ENCODE measurements at regions not wholly inside any gene's neighbourhood (a gene's known extent, or its start where the extent isn't known, plus 50 kb on each side); places are given as distances from the start of the nearest gene placed in this dataset.

DNA sequence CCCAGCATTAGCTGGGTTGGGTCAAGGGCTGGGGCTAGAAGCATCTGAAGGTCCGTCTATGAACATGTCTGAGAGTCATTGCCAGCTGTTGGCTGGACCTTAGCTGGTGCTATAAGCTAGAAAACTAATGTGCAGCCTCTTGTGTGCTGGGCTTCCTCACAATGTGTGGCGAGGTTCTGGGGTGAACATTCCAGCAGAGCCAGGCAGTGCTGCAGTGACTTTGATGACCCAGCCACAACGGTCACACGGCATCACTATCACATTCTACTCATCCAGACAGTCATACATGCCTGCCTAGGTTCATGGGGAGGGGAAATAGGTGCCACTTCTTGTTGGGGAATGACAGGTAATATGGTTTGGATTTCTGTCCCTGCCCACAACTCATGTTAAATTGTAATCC is 260.5 kb downstream of the CYP26B1 start:
- no peak for DNase-seq

DNA sequence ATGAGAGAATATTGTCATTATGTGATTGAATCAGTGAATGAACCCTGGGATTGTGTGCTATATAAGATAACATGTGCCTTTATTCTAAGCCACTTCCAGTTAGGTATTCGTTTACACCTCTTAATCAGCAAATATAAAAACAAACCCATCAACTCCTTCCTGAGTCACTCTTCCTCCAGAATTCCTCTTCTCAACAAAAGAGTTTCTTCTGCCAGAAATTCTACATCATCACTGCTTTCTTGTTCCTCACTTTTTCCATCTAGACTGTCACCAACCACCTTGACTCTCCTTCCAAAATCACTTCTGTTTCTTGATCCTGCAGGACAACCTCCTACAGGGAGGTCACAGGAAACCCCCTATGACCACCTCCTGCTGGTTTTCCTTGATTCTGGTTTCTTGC is 261.4 kb downstream of the CYP26B1 start:
- DNase-seq = no peak

DNA sequence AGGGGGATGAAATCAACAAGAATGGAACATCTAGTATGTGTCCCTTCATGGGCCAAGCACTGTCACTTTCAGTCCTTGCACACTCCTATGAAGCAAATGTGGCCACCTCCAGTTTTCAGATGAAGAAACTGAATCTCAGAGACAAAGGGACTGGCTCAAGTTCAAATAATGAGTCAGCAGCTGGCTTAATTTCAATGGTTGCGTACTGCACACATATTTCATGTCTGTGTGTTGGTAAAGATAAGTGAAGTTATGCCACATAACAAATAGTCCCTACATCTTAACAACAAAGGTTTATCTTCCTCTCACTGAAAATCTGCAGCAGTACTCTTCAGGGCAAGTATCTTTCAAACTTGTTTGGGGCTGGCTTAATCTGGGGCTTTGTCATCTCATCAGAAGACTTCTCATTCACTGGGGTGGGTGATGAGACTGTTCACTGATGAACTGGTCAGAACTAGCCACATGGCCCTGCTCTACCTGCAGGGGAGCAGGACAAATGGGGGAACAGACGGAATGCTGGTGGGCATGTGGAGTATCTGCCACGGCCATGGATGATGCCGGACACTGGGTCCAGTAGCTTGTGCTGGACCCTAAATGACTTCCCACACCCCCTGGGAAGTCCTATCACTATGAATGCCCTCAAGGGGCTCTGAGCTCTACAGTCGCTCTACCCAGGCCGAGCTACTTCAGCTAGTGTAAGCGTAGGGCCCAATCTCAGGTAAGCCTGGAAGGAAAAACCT is 263.2 kb downstream of the CYP26B1 start:
- DNase-seq = peak; percentile 0

DNA sequence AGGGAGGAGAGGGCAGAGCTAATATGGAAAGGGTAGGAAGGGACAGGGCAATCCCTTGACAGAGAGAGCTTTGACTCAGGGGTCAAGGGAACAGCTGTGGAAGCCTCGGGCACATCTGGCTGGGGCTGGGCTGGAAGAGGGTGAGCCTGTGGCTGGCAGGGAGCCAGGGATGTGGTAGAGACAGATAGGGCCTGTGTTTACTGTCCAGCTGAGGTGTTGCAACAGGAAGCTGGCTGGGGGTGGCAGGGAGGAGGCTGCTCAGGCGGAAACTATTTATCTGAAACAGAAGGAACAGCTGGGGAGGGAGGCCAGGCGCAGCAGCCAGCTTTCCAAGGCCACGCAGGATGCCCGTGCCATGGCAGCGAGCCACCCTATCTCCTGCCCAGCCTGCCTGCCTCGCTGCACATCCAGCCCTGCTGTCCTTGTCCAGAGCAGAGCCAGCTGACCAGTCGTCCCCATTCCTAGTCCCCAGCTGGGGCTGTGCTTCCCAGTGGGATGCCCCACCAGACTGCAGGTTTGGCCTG is 264.7 kb downstream of the CYP26B1 start:
- peak; percentile 70 for DNase-seq

DNA sequence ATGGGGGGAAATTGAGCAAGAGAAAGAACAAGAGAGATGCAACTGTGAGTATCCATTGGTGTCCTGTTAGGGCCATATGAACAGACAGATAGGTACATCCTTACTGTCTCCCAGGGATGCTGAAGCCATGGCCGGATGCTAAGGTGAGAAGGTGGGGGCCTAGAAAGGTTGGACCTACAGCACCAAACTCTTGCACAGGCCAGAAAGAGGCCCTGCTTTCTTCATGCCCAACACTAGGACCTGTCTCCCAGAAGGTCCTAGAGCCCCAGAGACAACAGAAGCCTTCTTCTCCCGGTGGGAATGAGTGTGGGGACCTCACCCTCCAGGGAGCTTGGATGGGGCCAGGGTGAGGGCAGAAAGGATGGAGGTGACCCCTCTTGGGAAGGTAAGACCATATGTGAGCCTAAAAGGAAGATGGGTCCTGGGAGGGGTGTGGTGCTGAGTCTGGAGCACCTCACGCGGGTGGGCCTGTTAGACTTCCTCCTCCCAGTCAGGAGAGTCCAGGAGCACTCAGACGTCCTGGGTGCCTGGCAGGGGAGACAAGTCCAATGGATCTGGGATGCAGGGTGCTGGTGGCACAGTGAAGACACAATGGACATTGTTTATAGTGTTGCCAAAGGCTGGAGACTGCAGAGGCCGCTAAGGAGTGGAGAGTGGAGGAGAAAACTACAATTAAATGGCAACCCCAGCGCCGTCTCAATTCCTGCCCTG is 265.3 kb downstream of the CYP26B1 start:
- no peak for DNase-seq

DNA sequence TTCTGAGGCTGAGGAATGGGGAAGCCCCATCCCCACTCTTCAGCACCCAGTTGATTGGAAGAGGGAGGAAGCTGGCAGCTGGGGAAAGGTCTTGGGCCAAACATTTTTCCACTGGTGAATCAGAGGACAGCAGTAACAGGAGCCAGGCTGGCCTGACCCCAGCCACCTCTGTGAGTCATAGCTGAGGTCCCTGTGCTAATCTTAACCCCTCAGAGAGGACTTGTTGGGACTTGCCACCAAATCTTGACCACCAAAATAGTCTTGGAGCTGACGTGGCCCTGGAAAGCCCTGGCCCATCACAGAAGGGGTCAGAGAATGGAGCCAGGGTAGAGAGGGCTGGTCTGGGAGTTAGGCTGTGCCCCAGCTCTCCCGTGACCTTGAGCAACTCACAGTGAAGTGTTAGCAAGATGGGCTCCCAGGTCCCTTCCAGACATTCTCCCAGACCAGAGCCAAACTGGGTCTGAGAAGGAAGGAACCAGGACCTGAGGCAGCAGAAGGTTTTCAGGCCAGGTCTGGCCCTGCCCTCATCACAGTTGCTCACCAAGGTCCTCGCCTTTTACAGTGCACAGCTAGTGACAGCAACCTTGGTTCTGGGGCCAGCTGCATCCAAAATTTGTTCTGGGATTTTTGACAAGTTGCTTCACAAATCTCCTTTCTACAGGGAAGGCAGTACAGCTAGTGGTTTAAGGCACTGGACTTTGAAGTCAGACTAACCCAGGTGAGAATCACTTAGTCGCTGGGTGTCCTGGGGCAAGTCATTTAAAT is 266.6 kb downstream of the CYP26B1 start:
- DNase-seq = no peak

DNA sequence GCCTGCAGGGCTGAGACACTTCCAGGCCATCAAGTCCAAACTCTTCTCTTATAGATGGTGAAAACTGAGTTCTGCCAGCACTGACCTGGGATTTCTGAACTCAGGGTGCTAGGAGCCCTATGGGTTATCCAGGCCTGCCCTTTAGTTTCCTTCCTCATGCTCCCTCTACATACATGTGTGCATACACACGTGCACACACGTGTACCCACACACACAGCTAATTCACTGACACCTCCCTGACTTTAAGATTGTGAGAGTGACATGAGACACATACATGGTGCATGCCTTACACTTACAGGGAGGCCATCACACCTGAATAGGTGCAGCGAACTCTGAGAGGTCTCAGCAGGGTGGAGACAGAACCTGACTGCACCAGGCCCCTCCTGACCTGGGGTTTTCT is 267.4 kb downstream of the CYP26B1 start:
- DNase-seq = no peak

DNA sequence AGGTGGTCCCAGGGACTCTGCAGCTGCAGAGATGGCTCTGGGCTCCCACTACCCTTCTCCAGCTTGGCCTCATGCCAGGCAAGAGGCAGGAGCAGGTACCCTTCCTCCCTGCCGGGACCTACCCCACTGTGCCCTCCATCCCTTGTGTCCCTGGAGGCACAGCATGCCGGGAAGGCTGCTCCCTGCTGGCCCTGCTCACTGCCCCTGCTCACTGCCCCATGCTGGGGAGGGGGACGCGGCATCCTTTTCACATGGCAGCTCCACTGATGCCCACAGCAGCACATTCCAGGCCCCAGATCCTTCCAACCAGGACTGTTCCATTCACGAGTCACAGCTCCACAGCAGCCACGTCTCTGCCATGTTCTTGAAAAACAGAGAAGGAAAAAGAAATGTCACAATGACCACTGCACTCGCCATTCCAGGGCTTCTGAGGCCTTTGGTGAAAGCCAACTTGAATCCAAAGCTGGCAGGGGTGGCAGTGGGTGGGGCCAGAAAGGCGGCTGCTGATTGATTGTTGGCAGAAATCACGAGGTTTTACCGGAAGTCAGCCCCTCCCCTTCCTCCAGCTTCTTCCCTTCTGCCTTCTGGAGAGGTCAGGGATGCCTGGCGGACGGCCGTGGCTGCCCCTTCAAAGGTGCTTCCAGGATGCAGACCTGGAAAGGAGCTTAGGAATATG is 268.0 kb downstream of the CYP26B1 start:
- DNase-seq = peak; percentile 1

DNA sequence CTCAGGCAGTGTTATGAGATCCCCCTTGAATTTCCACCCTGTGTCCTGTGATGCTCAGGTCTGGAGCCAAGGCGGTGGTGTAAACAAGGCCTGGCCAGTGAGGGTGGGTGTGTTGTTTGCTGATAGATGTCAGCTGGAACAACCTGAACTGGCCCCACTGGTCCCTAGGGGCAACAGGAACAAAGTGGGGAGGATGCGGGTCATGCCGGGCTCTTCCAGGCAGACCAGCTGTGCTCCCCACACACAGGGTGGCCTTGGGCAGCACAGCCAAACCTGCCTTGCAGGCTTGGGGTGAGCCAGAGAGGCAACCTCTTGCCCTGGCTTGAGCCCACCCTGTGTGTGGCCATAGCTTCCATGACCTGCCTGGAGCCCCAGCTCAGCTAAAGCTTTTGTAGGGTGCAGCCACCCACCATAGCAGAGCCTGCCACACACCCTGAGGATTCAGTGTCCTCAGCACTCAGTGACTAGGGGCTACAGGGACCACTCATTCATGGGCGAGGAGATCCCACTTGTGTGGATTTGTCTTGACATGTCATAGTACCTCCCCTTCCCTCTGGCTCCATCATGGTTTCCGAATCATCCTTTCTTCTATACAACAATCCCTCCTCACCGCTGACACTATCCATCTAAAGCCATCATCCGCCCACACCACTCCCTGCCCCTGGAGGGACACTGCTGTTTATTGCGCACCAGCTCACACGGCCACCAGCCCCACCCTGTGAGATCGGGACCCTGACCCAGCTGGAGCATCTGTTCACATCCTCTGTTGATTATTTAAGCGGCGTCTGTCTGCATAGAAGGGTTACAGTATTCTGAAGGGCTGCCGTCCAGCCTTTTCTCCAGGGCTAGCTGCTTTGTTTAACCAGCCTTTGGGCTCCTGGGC is 268.8 kb downstream of the CYP26B1 start:
- peak; percentile 13 for DNase-seq

DNA sequence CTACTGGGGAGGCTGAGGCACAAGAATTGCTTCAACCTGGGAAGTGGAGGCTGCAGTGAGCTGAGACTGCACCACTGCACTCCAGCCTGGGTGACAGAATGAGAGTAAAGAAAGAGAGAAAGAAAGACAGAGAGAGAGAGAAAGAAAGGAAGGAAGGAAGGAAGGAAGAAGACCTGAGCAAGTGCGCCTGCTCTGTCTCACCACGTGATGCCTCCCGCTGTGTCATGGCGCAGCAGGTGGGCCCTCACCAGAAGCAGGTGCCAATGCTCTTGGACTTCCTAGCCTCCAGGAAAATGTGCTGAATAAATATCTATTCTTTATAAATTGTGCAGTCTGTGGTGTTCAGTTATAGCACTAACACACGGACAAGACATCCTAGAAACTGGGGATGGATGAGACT is 270.0 kb downstream of the CYP26B1 start:
- DNase-seq = no peak

DNA sequence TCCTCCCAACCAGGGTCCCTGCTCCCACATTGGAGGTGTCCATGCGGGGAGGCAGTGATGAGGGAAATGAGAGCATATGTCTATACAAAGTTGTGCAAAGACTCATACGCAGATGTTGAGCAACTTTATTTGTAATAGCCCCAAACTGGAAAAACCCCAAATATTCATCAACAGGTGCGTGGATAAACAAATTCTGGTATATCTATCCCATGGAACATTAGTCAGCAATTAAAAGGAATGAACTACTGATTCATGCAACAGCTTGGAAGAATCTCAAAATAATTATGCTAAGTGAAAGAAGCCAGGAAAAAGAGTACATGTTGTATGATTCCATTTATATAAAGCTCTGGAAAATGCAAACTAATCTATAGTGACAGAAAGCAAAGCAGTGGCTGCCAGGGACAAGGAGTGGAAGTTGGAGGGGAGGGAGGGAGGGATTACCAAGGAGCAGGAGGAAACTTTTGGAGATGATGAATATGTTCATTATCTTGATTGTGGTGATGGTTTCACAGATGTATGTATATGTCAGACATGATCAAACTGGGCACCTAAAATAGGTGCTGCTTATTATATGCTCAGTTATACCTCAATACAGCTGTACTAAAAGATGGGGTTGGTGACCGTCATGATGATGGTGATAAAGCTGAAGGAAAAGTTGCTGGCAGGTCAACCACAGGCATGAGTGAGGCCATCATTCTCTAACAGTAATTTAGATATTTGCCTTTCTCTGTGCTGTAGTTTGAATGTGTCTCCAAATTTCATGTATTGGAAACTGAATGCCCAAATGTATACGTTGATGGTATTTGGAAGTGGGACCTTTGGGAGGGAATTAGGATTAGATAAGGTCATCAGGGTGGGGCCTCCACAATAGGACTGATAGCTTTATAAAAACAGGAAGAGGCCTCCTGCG is 270.9 kb downstream of the CYP26B1 start:
- DNase-seq = no peak

DNA sequence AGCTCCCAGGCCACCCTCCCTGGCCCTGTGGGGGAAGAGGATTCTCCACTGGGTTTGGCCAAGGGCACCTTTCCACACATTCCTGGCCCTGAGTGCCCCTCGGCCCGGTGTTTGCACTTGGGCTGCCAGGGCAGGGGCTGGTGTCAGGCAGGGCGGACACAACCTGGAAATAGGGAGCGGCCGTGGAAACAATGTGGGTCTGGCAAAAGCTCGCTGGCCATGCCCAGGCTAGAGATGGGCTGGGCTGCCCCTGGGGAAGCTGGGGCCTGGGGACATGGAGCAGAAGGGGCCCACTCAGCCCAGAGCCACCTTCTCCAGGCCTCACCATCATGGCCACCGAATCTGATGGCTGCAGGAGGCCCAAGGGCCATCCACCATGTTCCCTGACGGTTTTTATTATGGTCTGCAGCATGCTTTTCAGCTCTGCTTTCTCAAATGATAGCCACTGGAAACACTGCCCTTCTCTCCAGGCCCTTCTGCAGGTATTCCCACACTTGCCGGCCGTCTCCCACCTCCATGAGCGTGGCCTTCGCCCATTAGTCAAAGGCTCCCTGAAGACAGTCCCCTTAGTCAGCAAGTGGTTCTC is 275.1 kb downstream of the CYP26B1 start:
- no peak for DNase-seq

DNA sequence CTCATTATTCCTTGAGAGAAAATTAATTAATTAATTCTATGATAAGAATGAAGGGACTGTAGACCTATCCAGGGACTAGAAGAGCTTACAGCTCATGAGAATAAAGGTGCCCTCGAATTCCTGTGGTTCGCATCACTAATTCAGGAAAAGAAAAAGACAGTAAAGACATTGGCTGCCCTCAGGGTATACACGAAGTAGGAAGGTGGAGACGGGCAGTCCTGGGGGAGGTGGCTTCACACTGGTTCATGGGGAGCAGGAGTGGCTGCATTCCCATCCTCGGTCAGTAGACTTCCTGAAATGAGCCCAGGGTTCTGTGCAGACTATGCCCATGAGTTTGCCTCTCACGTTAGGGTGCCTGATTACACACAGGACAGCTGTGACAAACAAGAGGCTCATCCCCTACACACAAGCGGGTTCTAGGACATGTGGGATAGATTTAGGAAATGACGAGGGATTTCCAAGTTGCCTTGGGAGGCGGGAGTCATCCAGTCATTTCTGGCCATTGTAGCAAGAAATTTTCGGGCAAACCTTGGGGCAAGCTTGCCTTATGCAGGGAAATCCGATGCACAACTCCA is 282.2 kb downstream of the CYP26B1 start:
- no peak for DNase-seq

DNA sequence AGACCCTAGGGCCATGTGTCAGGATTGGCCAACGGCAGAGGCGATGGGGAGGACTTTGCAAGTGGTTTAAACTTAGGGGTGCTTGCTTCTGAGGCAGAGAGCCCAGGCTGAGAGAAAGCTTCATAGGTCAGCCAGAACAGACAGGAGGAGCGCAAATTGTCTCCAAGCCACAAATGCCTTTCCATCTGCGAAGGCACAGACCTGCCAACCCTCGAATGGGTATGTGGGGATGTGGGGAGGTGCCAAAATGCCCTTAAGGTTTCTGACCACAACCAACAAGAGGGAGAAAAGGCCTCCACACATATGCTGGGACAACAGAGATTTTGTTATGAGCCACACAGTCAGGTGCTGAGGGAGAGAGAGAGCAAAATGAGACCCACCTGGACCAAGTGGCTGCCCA is 283.6 kb downstream of the CYP26B1 start:
- DNase-seq = no peak

DNA sequence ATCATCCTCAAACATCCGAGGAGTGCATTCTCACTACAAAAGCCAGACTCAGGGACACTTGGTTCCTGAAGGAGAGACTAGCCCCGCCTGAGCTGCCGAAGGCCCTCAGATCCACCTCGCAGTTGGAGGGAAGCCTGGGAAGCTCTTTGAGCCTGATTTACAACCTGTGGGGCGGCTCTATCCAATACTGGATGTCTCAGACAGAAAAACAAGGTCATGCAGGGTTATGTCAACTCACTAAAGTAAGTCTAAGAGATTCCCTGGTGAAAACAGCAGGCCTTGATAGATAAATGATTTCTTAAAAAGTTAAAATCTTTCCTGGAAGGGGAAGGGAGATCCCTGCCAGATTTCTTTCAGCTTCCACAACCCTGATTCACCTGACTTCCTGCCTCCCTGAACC is 284.3 kb downstream of the CYP26B1 start:
- no peak for DNase-seq

DNA sequence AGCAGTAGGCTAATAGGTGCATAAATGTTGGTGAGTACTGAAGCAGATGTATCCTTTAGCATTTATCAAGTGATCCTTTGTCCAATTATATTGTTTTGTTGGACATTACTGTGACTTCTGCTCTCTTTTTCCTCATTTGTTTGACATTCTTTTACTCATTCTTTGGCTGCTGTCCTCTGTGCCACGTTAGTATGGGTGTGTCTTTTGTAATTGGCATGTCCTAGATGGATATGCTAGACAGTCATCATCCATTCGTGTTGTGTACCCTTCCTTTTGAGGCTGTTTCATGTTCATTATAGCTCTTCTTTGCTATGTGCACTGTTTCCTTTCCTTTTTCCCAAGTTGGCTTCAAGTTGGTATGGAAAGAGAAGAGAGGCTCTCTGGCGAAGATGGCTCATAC is 284.7 kb downstream of the CYP26B1 start:
- no peak for DNase-seq

DNA sequence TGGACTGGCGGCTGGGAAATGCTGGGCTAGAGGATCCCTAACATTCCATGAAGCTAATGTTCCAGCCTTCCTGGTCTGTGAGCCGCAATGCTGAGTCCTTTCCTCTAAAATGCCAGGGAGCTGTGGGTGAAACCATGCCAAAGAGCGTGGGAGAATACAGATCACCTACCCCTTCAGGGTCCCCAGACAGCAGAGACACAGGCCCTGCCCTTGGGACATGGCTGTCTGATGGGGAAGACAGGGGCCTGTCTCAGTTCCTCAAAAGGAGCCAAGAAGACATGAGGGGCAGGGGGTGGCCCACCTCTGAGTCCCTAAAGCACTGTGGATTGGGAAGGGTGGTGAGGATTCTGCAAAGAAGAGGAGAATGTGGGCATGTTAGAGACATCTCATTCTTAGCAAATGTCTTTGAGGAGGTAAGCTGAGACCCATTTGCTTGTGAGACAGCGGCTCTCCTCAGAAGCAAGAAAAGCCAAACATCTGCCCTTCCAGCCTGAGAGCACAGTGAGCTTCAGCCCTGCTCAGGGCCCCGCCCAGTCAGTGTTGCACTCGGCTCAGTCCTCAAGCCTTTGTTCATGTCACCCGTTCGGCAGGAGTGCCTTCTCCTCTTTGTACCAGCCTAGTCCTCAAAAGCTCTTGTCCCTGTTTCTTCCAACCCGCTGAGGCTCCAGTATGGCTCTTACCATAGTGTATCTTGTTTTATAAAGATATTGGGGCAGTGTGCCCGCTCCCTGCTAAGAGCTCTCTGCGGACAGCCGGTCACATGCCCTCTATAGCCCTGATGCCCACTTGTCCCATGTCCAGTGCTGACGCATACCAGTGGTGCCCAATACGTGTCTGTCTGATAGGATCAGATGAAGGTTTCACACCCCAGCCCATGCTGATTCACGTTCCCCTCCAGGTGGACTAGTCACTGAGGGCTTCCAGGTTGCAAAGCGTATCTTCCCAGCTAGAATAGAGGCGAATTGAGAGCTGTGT is 286.2 kb downstream of the CYP26B1 start:
- no peak for DNase-seq

DNA sequence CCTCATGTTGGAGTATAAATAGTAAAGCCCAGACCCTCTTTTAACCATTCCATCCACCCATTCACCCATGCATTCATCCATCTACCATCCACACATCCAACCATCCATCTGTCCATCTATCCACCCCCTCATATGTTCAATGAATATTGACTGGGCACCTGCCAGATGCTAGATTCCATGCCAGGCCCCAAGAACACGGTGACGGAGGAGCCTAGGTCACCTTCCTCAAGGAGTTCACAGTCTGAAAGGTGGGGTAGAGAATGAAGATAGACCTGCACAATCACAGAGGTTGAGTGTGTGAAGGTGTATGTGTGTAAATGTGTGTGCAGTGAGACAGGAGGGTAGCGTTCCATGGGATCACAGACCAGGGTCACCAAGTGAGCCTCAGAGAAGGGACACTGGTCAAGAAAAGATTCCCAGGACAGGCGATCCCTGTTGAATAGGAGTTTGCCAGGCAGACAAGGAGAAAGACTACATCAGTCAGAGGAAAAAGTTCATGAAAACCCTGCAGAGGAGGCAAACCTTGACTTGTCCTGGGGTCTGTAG is 287.2 kb downstream of the CYP26B1 start:
- no peak for DNase-seq
